B cell (primary cell): ENCODE measurements at regions not wholly inside any gene's neighbourhood (a gene's known extent, or its start where the extent isn't known, plus 50 kb on each side); places are given as distances from the start of the nearest gene placed in this dataset.

Source experiments
- EZH2 ChIP-seq: IDR thresholded peaks from 2 replicates; pipeline ENCODE4 v1.6.1; 2012; ENCODE audit warnings: borderline replicate concordance, low read depth, mild to moderate bottlenecking, moderate library complexity, low read length; ENCODE audit not compliant: insufficient read depth, poor library complexity, severe bottlenecking
- TF ChIP-seq, protein P1 (sequence below): fragments of 200-600 bp; IDR thresholded peaks from one replicate; pipeline ENCODE4 v1.8.0; 2022; ENCODE audit warnings: antibody characterized with exemption, mild to moderate bottlenecking

- TF ChIP-seq, protein P1, sequence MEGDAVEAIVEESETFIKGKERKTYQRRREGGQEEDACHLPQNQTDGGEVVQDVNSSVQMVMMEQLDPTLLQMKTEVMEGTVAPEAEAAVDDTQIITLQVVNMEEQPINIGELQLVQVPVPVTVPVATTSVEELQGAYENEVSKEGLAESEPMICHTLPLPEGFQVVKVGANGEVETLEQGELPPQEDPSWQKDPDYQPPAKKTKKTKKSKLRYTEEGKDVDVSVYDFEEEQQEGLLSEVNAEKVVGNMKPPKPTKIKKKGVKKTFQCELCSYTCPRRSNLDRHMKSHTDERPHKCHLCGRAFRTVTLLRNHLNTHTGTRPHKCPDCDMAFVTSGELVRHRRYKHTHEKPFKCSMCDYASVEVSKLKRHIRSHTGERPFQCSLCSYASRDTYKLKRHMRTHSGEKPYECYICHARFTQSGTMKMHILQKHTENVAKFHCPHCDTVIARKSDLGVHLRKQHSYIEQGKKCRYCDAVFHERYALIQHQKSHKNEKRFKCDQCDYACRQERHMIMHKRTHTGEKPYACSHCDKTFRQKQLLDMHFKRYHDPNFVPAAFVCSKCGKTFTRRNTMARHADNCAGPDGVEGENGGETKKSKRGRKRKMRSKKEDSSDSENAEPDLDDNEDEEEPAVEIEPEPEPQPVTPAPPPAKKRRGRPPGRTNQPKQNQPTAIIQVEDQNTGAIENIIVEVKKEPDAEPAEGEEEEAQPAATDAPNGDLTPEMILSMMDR, result no peak
- TF ChIP-seq EZH2, result no peak
Observed at GRCh38 chr14:38502239-38502638, 246.3 kb upstream of the CLEC14A start.
